Esophagus muscularis mucosa (tissue), 3 donors: ENCODE measurements at regions not wholly inside any gene's neighbourhood (a gene's known extent, or its start where the extent isn't known, plus 50 kb on each side); places are given as distances from the start of the nearest gene placed in this dataset.

ENCODE experiments used
- CTCF ChIP-seq, 3 experiments: fragments of 200-600 bp in 2 of 3; fragments of 450-650 bp in 1 of 3; sonication (generic) in 2 of 3; IDR thresholded peaks; one replicate each; pipeline ENCODE4 v1.5.1; 2017 to 2019; ENCODE audit warnings: antibody characterized with exemption in 3 of 3, mild to moderate bottlenecking in 2 of 3, moderate library complexity in 1 of 3
- POLR2A ChIP-seq: fragments of 450-650 bp; IDR thresholded peaks from one replicate; pipeline ENCODE4 v1.6.1; 2017; ENCODE audit warnings: antibody characterized with exemption, moderate library complexity, mild to moderate bottlenecking, low read depth

- TF ChIP-seq CTCF (IDR thresholded peaks at IDR 0.05) (no peak), POLR2A (no peak)
These were observed 369.7 kb downstream of the MTX2 start for GRCh38 chr2:176639016-176639343.
